ENCODE measurements at regions not wholly inside any gene's neighbourhood (a gene's known extent, or its start where the extent isn't known, plus 50 kb on each side); places are given as distances from the start of the nearest gene placed in this dataset.

DNA sequence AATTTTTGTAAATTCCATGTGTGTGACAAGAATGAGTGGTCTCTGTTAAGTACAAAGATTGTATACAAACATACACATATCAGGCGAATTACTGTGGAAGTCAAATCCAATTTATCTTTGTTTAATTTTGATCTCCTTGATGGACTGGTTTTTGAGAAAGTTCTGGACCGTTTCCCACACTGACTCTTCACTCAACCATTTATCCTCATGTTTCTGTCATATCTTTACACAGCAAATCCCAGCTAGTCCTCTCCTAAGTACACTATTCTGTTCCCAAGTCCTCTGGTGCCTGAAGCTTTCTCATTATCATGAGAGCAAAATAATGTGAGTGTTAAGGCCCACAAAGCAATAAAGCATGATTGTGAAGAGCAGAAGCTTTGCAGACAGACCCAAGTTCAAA is 189.9 kb downstream of the WNT5A start:
- Histone ChIP-seq H3K4me1 (no peaks in the 10 kb centered on the region), H3K36me3 (no peaks in the 10 kb centered on the region), H3K9me3 (no peaks in the 10 kb centered on the region), H3K27me3 (no peaks in the 10 kb centered on the region), H3K27ac (no peak overlapping the region), H3K4me3 (no peak overlapping the region)
- in situ Hi-C loops (cut with MboI; ENCODE audit: low pct_ligation_motif_present in 1 of 4, low pct_unique_long_range_greater_than_20kb in 1 of 4, low sequenced_read_pairs in 3 of 4), result no loop called here
- TF ChIP-seq POLR2A (IDR thresholded peaks at IDR 0.05) (no peak), EP300 (IDR thresholded peaks at IDR 0.05; ENCODE audit: low read depth) (no peak), POLR2AphosphoS5 (IDR thresholded peaks at IDR 0.05) (no peak), CTCF (IDR thresholded peaks at IDR 0.05) (no peak)
- 56 to 65% methylated on average over 2 of the region's 2 CpGs for WGBS, 2 donors (ENCODE audit: low coverage in 1 of 2)
- intact Hi-C loops (cut with DNase I; ENCODE audit: low total_unique reads), result no loop called here
- no peak for DNase-seq

DNA sequence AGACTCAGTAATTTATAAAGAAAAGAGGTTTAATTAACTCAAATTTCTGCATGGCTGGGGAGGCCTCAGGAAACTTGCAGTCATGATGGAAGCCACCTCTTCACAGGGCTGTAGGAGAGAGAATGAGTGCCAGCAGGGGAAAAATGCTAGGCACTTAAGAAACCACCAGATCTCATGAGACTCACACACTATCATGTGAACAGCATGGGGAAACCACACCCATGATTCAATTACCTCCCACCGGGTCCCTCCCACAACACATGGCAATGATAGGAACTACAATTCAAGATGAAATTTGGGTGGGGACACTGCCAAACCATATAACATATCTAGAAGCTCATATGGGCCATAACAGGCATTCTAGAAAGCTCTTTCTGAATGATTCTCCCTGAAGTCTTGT is 190.3 kb downstream of the WNT5A start:
- WGBS, 2 donors (ENCODE audit: low coverage in 1 of 2), result 79% methylated on average over 1 of the region's 1 CpG; no CpG with 5 or more reads in 1 of the 2 donors
- DNase-seq, result no peak
- Histone ChIP-seq H3K36me3 (no peaks in the 10 kb centered on the region), H3K27me3 (no peaks in the 10 kb centered on the region), H3K4me3 (no peak overlapping the region), H3K4me1 (no peaks in the 10 kb centered on the region), H3K27ac (no peak overlapping the region), H3K9me3 (no peaks in the 10 kb centered on the region)
- TF ChIP-seq CTCF (IDR thresholded peaks at IDR 0.05) (no peak), POLR2AphosphoS5 (IDR thresholded peaks at IDR 0.05) (no peak), POLR2A (IDR thresholded peaks at IDR 0.05) (no peak), EP300 (IDR thresholded peaks at IDR 0.05; ENCODE audit: low read depth) (no peak)
- in situ Hi-C loops (cut with MboI; ENCODE audit: low pct_ligation_motif_present in 1 of 4, low pct_unique_long_range_greater_than_20kb in 1 of 4, low sequenced_read_pairs in 3 of 4), result no loop called here
- intact Hi-C loops (cut with DNase I; ENCODE audit: low total_unique reads), result no loop called here

- in situ Hi-C loops (cut with MboI; ENCODE audit: low pct_ligation_motif_present in 1 of 4, low pct_unique_long_range_greater_than_20kb in 1 of 4, low sequenced_read_pairs in 3 of 4) (no loop called here), intact Hi-C loops (cut with DNase I; ENCODE audit: low total_unique reads) (no loop called here)
- TF ChIP-seq CTCF (IDR thresholded peaks at IDR 0.05), result no peak
- TF ChIP-seq POLR2A (IDR thresholded peaks at IDR 0.05), result no peak
- TF ChIP-seq EP300 (IDR thresholded peaks at IDR 0.05; ENCODE audit: low read depth), result no peak
- no peak overlapping the region for H3K4me3 ChIP-seq
- no peaks in the 10 kb centered on the region for H3K36me3 ChIP-seq
- no peaks in the 10 kb centered on the region for H3K4me1 ChIP-seq
- no peak overlapping the region for H3K27ac ChIP-seq
- no peaks in the 10 kb centered on the region for H3K9me3 ChIP-seq
- no peaks in the 10 kb centered on the region for H3K27me3 ChIP-seq
- 93 to 96% methylated on average over 2 of the region's 2 CpGs for WGBS, 2 donors (ENCODE audit: low coverage in 1 of 2)
- DNase-seq, result no peak
Measured at GRCh38 chr3:55296030-55296429, 191.1 kb downstream of the WNT5A start.

GRCh38 chr3:55294557-55294956 is 192.5 kb downstream of the WNT5A start:
- no peaks in the 10 kb centered on the region for H3K9me3 ChIP-seq
- H3K4me1 ChIP-seq, result no peaks in the 10 kb centered on the region
- H3K27ac ChIP-seq, result no peak overlapping the region
- WGBS, 2 donors (ENCODE audit: low coverage in 1 of 2), result 79 to 80% methylated on average over 2 of the region's 2 CpGs
- no peak overlapping the region for H3K4me3 ChIP-seq
- H3K36me3 ChIP-seq, result no peaks in the 10 kb centered on the region
- H3K27me3 ChIP-seq, result no peaks in the 10 kb centered on the region
- in situ Hi-C loops (cut with MboI; ENCODE audit: low pct_ligation_motif_present in 1 of 4, low pct_unique_long_range_greater_than_20kb in 1 of 4, low sequenced_read_pairs in 3 of 4), result no loop called here
- intact Hi-C loops (cut with DNase I; ENCODE audit: low total_unique reads), result no loop called here
- DNase-seq, result no peak
- no peak for TF ChIP-seq CTCF (IDR thresholded peaks at IDR 0.05)
- no peak for TF ChIP-seq POLR2AphosphoS5 (IDR thresholded peaks at IDR 0.05)
- no peak for TF ChIP-seq POLR2A (IDR thresholded peaks at IDR 0.05)
